Endothelial cell (in vitro differentiated cells): ENCODE measurements at regions not wholly inside any gene's neighbourhood (a gene's known extent, or its start where the extent isn't known, plus 50 kb on each side); places are given as distances from the start of the nearest gene placed in this dataset.

Source experiments
- DNase-seq: peaks from one replicate; pipeline ENCODE4 v3.0.0; 2021; ENCODE audit warnings: low spot score
- H3K27ac Mint-ChIP-seq: one replicate; pipeline ENCODE4 v1.8.0; 2021; ENCODE audit warnings: mixed read lengths, inconsistent platforms; ENCODE audit not compliant: unreplicated experiment
- H3K27me3 Mint-ChIP-seq: one replicate; pipeline ENCODE4 v1.8.0; 2021; ENCODE audit warnings: mild to moderate bottlenecking, moderate library complexity, mixed read lengths, inconsistent platforms; ENCODE audit not compliant: unreplicated experiment
- H3K36me3 Mint-ChIP-seq: one replicate; pipeline ENCODE4 v1.8.0; 2021; ENCODE audit warnings: mild to moderate bottlenecking, low read depth, mixed read lengths, inconsistent platforms; ENCODE audit not compliant: unreplicated experiment
- H3K4me1 Mint-ChIP-seq: one replicate; pipeline ENCODE4 v1.8.0; 2021; ENCODE audit warnings: mild to moderate bottlenecking, mixed read lengths, inconsistent platforms; ENCODE audit not compliant: unreplicated experiment
- H3K4me3 Mint-ChIP-seq: one replicate; pipeline ENCODE4 v1.8.0; 2021; ENCODE audit warnings: mild to moderate bottlenecking, mixed read lengths, inconsistent platforms; ENCODE audit not compliant: unreplicated experiment
- H3K9me3 Mint-ChIP-seq: one replicate; pipeline ENCODE4 v1.8.0; 2021; ENCODE audit warnings: mixed read lengths, inconsistent platforms; ENCODE audit not compliant: unreplicated experiment
- TF ChIP-seq, protein P1 (sequence below): fragments of 200-600 bp; sonication (generic); IDR thresholded peaks from one replicate; pipeline ENCODE4 v1.5.0; 2021; ENCODE audit warnings: antibody characterized with exemption; ENCODE audit not compliant: unreplicated experiment

DNA sequence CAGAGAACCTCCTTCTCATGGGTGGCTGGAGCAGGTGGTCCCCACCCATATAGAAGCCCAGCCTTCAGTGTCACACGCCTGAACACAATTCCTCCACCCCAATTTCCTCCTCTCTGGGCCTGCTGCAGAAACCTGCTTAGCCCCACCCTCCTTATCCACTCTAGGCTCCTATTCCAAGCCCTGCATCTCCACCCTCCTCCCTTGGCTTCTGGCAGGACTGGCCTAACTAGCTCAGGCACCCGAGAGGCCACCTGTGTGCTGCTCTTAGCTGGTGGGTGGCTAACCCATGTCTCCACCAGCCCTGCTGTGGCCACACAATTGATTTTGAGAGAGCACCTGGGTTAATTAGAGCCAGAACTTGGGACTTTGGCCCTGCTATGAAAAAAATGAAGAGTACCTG is 77.3 kb upstream of the ATP10B start:
- Mint-ChIP-seq H3K4me1 (no peaks in the 10 kb centered on the region), H3K27me3 (no peaks in the 10 kb centered on the region), H3K9me3 (no peaks in the 10 kb centered on the region), H3K27ac (no peak overlapping the region), H3K4me3 (no peak overlapping the region), H3K36me3 (no peaks in the 10 kb centered on the region)
- DNase-seq: no peak
- TF ChIP-seq, protein P1, sequence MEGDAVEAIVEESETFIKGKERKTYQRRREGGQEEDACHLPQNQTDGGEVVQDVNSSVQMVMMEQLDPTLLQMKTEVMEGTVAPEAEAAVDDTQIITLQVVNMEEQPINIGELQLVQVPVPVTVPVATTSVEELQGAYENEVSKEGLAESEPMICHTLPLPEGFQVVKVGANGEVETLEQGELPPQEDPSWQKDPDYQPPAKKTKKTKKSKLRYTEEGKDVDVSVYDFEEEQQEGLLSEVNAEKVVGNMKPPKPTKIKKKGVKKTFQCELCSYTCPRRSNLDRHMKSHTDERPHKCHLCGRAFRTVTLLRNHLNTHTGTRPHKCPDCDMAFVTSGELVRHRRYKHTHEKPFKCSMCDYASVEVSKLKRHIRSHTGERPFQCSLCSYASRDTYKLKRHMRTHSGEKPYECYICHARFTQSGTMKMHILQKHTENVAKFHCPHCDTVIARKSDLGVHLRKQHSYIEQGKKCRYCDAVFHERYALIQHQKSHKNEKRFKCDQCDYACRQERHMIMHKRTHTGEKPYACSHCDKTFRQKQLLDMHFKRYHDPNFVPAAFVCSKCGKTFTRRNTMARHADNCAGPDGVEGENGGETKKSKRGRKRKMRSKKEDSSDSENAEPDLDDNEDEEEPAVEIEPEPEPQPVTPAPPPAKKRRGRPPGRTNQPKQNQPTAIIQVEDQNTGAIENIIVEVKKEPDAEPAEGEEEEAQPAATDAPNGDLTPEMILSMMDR: no peak

DNA sequence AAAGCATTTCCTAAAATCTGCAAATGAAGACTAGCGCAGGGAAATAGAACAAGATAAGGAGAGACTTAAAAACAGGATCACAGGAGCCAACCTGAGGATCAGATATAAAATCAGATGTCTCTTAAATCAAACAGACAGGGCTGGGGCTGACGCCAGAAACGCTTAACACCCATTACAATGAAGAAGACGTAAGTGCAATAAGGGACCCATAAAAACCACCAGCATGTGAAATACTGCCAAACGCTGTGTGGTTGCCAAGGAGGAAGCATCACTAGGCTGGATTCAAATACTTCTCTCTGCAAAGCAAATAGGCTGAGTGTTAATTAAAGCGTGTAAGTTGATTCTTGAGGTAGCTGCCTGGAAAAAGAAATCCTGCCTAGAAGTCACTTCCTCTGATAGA is 74.4 kb upstream of the ATP10B start:
- H3K9me3 Mint-ChIP-seq: no peaks in the 10 kb centered on the region
- no peaks in the 10 kb centered on the region for H3K4me1 Mint-ChIP-seq
- no peak overlapping the region for H3K27ac Mint-ChIP-seq
- no peak overlapping the region for H3K4me3 Mint-ChIP-seq
- TF ChIP-seq, protein P1: no peak
- DNase-seq: no peak
- H3K27me3 Mint-ChIP-seq: no peaks in the 10 kb centered on the region
- no peaks in the 10 kb centered on the region for H3K36me3 Mint-ChIP-seq

GRCh38 chr5:160925281-160925680 is 73.3 kb upstream of the ATP10B start:
- DNase-seq: no peak
- Mint-ChIP-seq H3K27ac (no peak overlapping the region), H3K27me3 (no peaks in the 10 kb centered on the region), H3K4me3 (no peak overlapping the region), H3K36me3 (no peaks in the 10 kb centered on the region), H3K9me3 (no peaks in the 10 kb centered on the region), H3K4me1 (no peaks in the 10 kb centered on the region)
- TF ChIP-seq, protein P1: no peak

DNA sequence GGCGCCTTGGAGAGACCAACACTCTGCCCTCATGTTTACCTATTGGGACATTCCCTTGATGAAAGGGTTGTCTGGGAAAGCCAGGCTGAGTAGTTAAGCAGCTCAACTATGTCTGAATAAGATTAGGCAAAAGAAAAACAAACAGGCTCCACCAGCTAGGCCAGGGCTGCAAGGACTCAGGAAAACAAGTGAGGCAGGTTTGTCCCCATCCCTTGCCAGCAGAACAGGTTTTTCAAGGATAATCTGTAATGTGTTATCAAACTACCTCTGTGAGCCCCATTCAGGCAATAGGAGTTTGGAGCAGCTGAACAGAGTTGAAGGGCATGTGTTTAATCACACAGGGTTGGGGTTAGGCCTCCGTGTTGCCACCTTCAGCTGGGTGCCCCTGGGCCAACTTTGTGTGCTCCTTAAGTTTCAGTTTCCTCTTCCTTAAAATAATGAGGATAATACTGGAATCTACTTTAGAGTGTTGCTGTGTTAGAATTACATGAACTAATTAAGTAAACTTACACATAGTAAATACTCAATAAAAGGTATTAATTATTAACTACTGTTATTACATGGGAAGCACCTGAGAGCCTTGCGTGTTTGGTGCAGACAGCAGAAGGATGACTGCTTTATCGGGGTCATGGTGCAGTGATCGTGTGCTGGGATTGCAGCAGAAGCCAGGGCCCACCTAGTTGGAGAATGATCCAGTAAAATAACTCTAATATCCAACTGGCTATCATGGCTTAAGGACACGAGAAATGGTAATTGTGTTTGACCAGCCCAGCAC is 72.1 kb upstream of the ATP10B start:
- H3K27me3 Mint-ChIP-seq: no peaks in the 10 kb centered on the region
- H3K9me3 Mint-ChIP-seq: no peaks in the 10 kb centered on the region
- H3K27ac Mint-ChIP-seq: no peak overlapping the region
- no peak for DNase-seq
- no peaks in the 10 kb centered on the region for H3K36me3 Mint-ChIP-seq
- no peaks in the 10 kb centered on the region for H3K4me1 Mint-ChIP-seq
- no peak overlapping the region for H3K4me3 Mint-ChIP-seq
- TF ChIP-seq, protein P1: no peak

DNA sequence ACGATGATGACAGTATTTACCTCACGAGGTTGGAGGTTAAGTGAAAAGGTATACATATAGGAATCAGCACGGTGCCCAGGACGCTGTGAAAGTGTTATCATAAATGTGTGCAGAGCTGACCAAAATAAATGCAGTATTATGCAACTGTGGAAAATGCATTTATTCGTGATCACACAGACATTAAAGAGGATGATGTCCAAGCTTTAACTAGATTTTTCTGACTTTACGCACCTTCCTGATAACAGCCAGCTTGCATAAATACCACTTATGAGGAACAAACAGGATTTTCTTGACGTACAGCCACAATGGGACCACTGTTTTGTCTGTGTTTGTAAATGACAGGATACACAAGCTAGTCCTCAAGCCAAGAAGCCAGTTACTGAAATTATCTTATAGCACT is 71.4 kb upstream of the ATP10B start:
- H3K4me3 Mint-ChIP-seq: no peak overlapping the region
- H3K36me3 Mint-ChIP-seq: no peaks in the 10 kb centered on the region
- H3K4me1 Mint-ChIP-seq: no peaks in the 10 kb centered on the region
- no peaks in the 10 kb centered on the region for H3K27me3 Mint-ChIP-seq
- H3K27ac Mint-ChIP-seq: no peak overlapping the region
- DNase-seq: no peak
- H3K9me3 Mint-ChIP-seq: no peaks in the 10 kb centered on the region
- TF ChIP-seq, protein P1: no peak
